GM12892 (cell line): ENCODE measurements at regions not wholly inside any gene's neighbourhood (a gene's known extent, or its start where the extent isn't known, plus 50 kb on each side); places are given as distances from the start of the nearest gene placed in this dataset.
"Not testable (repeated sequence)": the region's sequence is repeated elsewhere in the genome, so short reads cannot be mapped to it uniquely, and the experiment has no call there.

ENCODE experiments used
- DNase-seq: peaks from one replicate; pipeline ENCODE4 v3.0.0; 2011; ENCODE audit not compliant: insufficient read length
- FAIRE-seq: peaks from 2 replicates; lab custom pipeline; 2011; peaks lifted over from hg19 to GRCh38; lab: Jason Lieb, UNC
- POLR2A ChIP-seq: IDR thresholded peaks from 2 replicates; pipeline ENCODE4 v1.6.1; 2011; ENCODE audit warnings: low read depth, low read length, control low read depth
- POLR2AphosphoS5 ChIP-seq: IDR thresholded peaks from 2 replicates; pipeline ENCODE4 v1.6.1; 2011; ENCODE audit warnings: low read depth, low read length, control low read depth
- TAF1 ChIP-seq: IDR thresholded peaks from 2 replicates; pipeline ENCODE4 v1.6.1; 2011; ENCODE audit warnings: low read depth, mild to moderate bottlenecking, control low read depth, low read length, borderline replicate concordance

GRCh38 chr2:5598156-5598555 is 94.0 kb upstream of the SOX11 start:
- DNase-seq (no peak), FAIRE-seq (no peak)
- TF ChIP-seq POLR2A (no peak), TAF1 (no peak), POLR2AphosphoS5 (no peak)

- no peak for DNase-seq
Observed at GRCh38 chr2:5609201-5609600, 83.0 kb upstream of the SOX11 start.

GRCh38 chr2:5612666-5613065 is 79.5 kb upstream of the SOX11 start:
- DNase-seq (no peak), FAIRE-seq (no peak)
- TF ChIP-seq POLR2AphosphoS5 (no peak), POLR2A (no peak), TAF1 (no peak)

More at GRCh38 chr2:5609201-5609600, 83.0 kb upstream of the SOX11 start:
- TF ChIP-seq POLR2A, result no peak
- TF ChIP-seq POLR2AphosphoS5, result no peak
- no peak for TF ChIP-seq TAF1
- no peak for FAIRE-seq

DNA sequence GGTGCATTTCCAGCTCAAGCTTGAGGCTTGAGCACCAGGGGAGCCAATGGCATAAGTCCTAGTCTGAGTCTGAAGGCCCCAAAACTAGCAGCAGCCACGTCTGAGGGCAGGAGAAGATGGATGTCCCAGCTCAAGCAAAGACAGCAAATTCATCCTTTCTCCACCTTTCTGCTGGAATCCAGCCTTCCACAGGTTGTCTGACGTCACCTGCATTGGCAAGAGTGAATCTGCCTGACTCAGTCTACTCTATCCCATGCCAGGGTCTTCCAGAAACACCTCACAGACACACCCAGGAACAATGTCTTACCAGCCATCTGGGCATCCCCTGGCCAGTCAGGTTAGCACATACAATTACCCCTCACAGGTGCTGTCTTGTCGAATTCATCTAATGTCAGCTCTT is 76.2 kb upstream of the SOX11 start:
- DNase-seq, result no peak
- TF ChIP-seq TAF1 (no peak), POLR2AphosphoS5 (no peak), POLR2A (no peak)
- FAIRE-seq, result no peak

DNA sequence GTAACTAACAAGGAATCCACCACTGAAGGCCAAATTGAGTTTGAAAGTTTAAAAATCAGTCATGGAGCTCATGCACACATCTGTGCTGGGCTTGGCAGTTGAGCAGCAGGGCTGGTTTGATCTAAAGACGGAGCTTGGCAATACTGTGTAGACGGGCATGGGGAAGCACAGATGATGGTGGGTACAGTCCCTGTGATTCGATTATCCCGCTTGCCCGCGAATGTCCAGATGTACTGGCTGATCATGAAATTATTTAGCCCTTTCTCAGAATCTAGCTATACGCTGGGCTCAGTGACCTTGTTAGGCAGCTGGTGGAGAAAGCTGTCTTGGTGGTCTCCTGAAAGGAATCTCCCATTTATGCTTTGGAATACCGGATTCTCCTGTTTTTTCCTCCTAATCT is 74.8 kb upstream of the SOX11 start:
- no peak for TF ChIP-seq POLR2AphosphoS5
- no peak for TF ChIP-seq POLR2A
- TF ChIP-seq TAF1, result no peak
- DNase-seq (no peak), FAIRE-seq (no peak)

DNA sequence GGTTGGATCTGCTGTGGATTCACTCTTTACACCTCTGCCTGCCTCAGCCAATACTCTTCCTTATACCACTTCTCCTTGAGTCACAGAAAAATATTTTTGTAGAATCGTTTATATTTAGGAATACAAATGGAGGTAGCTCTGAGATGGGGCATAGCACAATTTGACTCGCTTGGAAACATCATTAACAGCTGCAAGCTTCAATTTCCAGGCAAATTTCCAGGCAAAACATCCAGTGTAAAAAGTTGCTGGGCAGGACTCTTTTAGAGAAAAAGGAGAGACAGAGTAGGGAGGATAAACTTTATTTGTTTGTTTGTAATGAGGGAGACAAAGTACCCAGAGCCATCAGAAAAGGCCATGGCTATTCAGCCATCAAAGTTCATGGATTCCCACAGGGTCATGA is 74.4 kb upstream of the SOX11 start:
- no peak for DNase-seq
- no peak for FAIRE-seq
- TF ChIP-seq POLR2A (no peak), POLR2AphosphoS5 (no peak), TAF1 (no peak)

GRCh38 chr2:5618271-5618670 is 73.9 kb upstream of the SOX11 start:
- no peak for DNase-seq
- TF ChIP-seq POLR2A (no peak), POLR2AphosphoS5 (no peak), TAF1 (no peak)
- FAIRE-seq, result no peak

- not testable (repeated sequence) for DNase-seq
- peak; percentile 9 for FAIRE-seq
Observed at GRCh38 chr2:5625556-5626065, 66.6 kb upstream of the SOX11 start.

- DNase-seq, FAIRE-seq: not testable (repeated sequence)
Observed at GRCh38 chr2:5628484-5628883, 63.7 kb upstream of the SOX11 start.

DNA sequence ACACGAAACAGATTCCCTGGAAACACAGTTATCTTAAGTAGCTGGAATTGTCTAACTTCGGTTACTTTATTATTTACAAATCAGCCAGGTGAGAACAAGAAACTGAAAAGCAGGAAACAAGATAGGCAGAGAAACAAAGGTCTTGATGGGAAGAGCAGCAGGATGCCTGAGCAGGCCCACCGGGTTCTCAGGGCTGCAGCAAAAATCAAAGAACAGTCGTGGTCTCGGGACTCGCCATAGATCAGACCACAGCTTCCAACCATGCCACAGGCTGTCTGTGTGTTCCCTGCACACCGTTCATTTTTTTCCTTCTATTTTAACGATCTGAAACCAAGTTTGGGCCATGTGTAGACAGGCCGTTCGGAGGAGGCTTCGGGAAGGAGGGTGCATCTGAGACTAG is 62.7 kb upstream of the SOX11 start:
- DNase-seq, FAIRE-seq: not testable (repeated sequence)

DNA sequence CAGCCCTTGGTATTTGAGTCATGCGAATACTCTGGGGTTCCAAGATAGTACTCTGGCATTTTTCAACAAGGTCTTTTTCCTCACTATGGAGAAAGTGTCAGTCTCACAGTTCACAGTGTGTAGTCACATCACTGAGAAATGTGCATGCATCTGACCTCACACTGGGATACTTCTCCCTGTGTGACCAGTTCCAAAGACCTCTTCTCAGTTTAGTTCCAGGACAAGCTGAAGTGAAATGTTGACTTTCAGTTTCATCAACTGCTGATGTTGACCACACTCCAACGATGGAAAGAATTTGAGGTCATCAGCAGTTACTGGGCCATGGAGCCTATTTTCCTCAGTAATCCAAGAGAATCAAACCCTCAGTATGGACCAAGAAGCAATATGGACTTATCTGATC is 55.1 kb upstream of the SOX11 start:
- not testable (repeated sequence) for FAIRE-seq, DNase-seq
